HG03432 (cell line): ENCODE measurements at regions not wholly inside any gene's neighbourhood (a gene's known extent, or its start where the extent isn't known, plus 50 kb on each side); places are given as distances from the start of the nearest gene placed in this dataset.
A peak's percentile ranks its signal among the peaks of the same experiment; 100 is the strongest.

Experiments used
- ATAC-seq: cut with Tn5 transposase; IDR thresholded peaks from one replicate; pipeline ENCODE4 v1.9.1; 2021; ENCODE audit warnings: mild to moderate bottlenecking, moderate library complexity; ENCODE audit not compliant: unreplicated experiment

- ATAC-seq: no peak
Measured at GRCh38 chr18:60319129-60319528, 53.4 kb downstream of the MC4R start.

GRCh38 chr18:60311676-60312360 is 60.8 kb downstream of the MC4R start:
- ATAC-seq: no peak

GRCh38 chr18:60295674-60296073 is 76.9 kb downstream of the MC4R start:
- no peak for ATAC-seq

GRCh38 chr18:60292186-60292585 is 80.4 kb downstream of the MC4R start:
- no peak for ATAC-seq

GRCh38 chr18:60279391-60279790 is 93.2 kb downstream of the MC4R start:
- ATAC-seq: no peak

GRCh38 chr18:60277855-60278480 is 94.6 kb downstream of the MC4R start:
- no peak for ATAC-seq

GRCh38 chr18:60267391-60268058 is 105.0 kb downstream of the MC4R start:
- ATAC-seq: no peak

- no peak for ATAC-seq
Measured at GRCh38 chr18:60266558-60266957, 106.0 kb downstream of the MC4R start.

GRCh38 chr18:60259052-60259681 is 113.4 kb downstream of the MC4R start:
- ATAC-seq: peak; percentile 71

GRCh38 chr18:60249388-60249787 is 123.2 kb downstream of the MC4R start:
- no peak for ATAC-seq

- no peak for ATAC-seq
Measured at GRCh38 chr18:60248336-60249330, 123.9 kb downstream of the MC4R start.

GRCh38 chr18:60247103-60247502 is 125.5 kb downstream of the MC4R start:
- peak; percentile 86 for ATAC-seq

- ATAC-seq: peak; percentile 84
Measured at GRCh38 chr18:60246606-60247005, 126.0 kb downstream of the MC4R start.

- no peak for ATAC-seq
Measured at GRCh38 chr18:60245096-60245495, 127.5 kb downstream of the MC4R start.

- ATAC-seq: peak; percentile 95
Measured at GRCh38 chr18:60239024-60239710, 133.4 kb downstream of the MC4R start.

GRCh38 chr18:60235164-60235563 is 137.4 kb downstream of the MC4R start:
- ATAC-seq: no peak

GRCh38 chr18:60232541-60232940 is 140.0 kb downstream of the MC4R start:
- ATAC-seq: peak; percentile 68

GRCh38 chr18:60228609-60229595 is 143.7 kb downstream of the MC4R start:
- ATAC-seq: no peak

- no peak for ATAC-seq
Measured at GRCh38 chr18:60215432-60215831, 157.1 kb downstream of the MC4R start.
